CD4-positive, alpha-beta T cell treated with Interleukin-6 for 4 hours (primary cell): ENCODE measurements at regions not wholly inside any gene's neighbourhood (a gene's known extent, or its start where the extent isn't known, plus 50 kb on each side); places are given as distances from the start of the nearest gene placed in this dataset.
"Not testable (repeated sequence)": the region's sequence is repeated elsewhere in the genome, so short reads cannot be mapped to it uniquely, and the experiment has no call there.

Experiments used
- DNase-seq: peaks from one replicate; pipeline ENCODE4 v3.0.0-alpha.2; 2020; ENCODE audit warnings: mixed read lengths

- DNase-seq = no peak
These were observed 547.4 kb upstream of the ACTRT1 start for GRCh38 chrX:128599632-128600031.

GRCh38 chrX:128582036-128582435 is 529.8 kb upstream of the ACTRT1 start:
- no peak for DNase-seq

- DNase-seq = no peak
These were observed 529.4 kb upstream of the ACTRT1 start for GRCh38 chrX:128581615-128582014.

- DNase-seq = no peak
These were observed 490.9 kb upstream of the ACTRT1 start for GRCh38 chrX:128543114-128543513.

- no peak for DNase-seq
These were observed 466.3 kb upstream of the ACTRT1 start for GRCh38 chrX:128518508-128518907.

- no peak for DNase-seq
These were observed 465.5 kb upstream of the ACTRT1 start for GRCh38 chrX:128517691-128518090.

- DNase-seq = no peak
These were observed 452.3 kb upstream of the ACTRT1 start for GRCh38 chrX:128504496-128504895.

- no peak for DNase-seq
These were observed 411.9 kb upstream of the ACTRT1 start for GRCh38 chrX:128464116-128464515.

GRCh38 chrX:128460835-128461234 is 408.6 kb upstream of the ACTRT1 start:
- DNase-seq = no peak

GRCh38 chrX:128458888-128459287 is 406.7 kb upstream of the ACTRT1 start:
- DNase-seq = no peak

GRCh38 chrX:128457674-128458073 is 405.5 kb upstream of the ACTRT1 start:
- DNase-seq = no peak

- no peak for DNase-seq
These were observed 387.0 kb upstream of the ACTRT1 start for GRCh38 chrX:128439159-128439558.

GRCh38 chrX:128438082-128438481 is 385.9 kb upstream of the ACTRT1 start:
- no peak for DNase-seq

GRCh38 chrX:128436397-128437103 is 384.3 kb upstream of the ACTRT1 start:
- no peak for DNase-seq

- no peak for DNase-seq
These were observed 373.3 kb upstream of the ACTRT1 start for GRCh38 chrX:128425546-128425945.

- no peak for DNase-seq
These were observed 356.6 kb upstream of the ACTRT1 start for GRCh38 chrX:128408842-128409241.

- no peak for DNase-seq
These were observed 344.4 kb upstream of the ACTRT1 start for GRCh38 chrX:128396601-128397000.

- not testable (repeated sequence) for DNase-seq
These were observed 331.6 kb upstream of the ACTRT1 start for GRCh38 chrX:128383846-128384245.

- no peak for DNase-seq
These were observed 313.3 kb upstream of the ACTRT1 start for GRCh38 chrX:128365492-128365891.

GRCh38 chrX:128335671-128336070 is 283.5 kb upstream of the ACTRT1 start:
- DNase-seq = no peak

GRCh38 chrX:128334821-128335220 is 282.6 kb upstream of the ACTRT1 start:
- DNase-seq = no peak

GRCh38 chrX:128310912-128311311 is 258.7 kb upstream of the ACTRT1 start:
- no peak for DNase-seq

GRCh38 chrX:128309311-128309710 is 257.1 kb upstream of the ACTRT1 start:
- DNase-seq = no peak

GRCh38 chrX:128294198-128294597 is 242.0 kb upstream of the ACTRT1 start:
- DNase-seq = no peak

GRCh38 chrX:128287693-128288092 is 235.5 kb upstream of the ACTRT1 start:
- DNase-seq = no peak
